Naive thymus-derived CD8-positive, alpha-beta T cell (primary cell): ENCODE measurements at regions not wholly inside any gene's neighbourhood (a gene's known extent, or its start where the extent isn't known, plus 50 kb on each side); places are given as distances from the start of the nearest gene placed in this dataset.

Experiments used
- ATAC-seq, 2 donors: fragments of 150-1000 bp; cut with Tn5 transposase in 1 of 2; sonication (Bioruptor Pico), chemical (Tn5 transposase) in 1 of 2; 1 replicate in 1 of 2; 2 replicates in 1 of 2; pipeline ENCODE4 v1.10.0; 2021; ENCODE audit warnings: mild to moderate bottlenecking in 2 of 2, moderate library complexity in 2 of 2
- POLR2A ChIA-PET: fragments of 350-600 bp; sonication (Branson Sonifier 250); formaldehyde crosslinking; loops from one replicate; lab custom pipeline; 2021; ENCODE audit warnings: antibody characterized with exemption; lab: Charles Lee
- DNase-seq, 10 donors: peaks; one replicate each; pipeline versions ENCODE4 v3.0.0 to v3.0.0-alpha.2; 2020 to 2022
- H3K27ac Mint-ChIP-seq, 10 donors: one replicate each; pipeline ENCODE4 v1.8.0; 2020 to 2022; ENCODE audit warnings: mild to moderate bottlenecking in 10 of 10, mixed read lengths in 10 of 10, moderate library complexity in 4 of 10, inconsistent platforms in 1 of 10
- H3K27me3 Mint-ChIP-seq, 5 donors: one replicate each; pipeline ENCODE4 v1.8.0; 2021 to 2022; ENCODE audit warnings: mixed read lengths in 5 of 5
- H3K36me3 Mint-ChIP-seq, 3 donors: one replicate each; pipeline ENCODE4 v1.8.0; 2020 to 2022; ENCODE audit warnings: mixed read lengths in 3 of 3, mild to moderate bottlenecking in 2 of 3, inconsistent platforms in 1 of 3
- H3K4me1 Mint-ChIP-seq, 4 donors: one replicate each; pipeline ENCODE4 v1.8.0; 2021 to 2022; ENCODE audit warnings: mixed read lengths in 4 of 4
- H3K4me3 Mint-ChIP-seq, 10 donors: one replicate each; pipeline ENCODE4 v1.8.0; 2020 to 2022; ENCODE audit warnings: mild to moderate bottlenecking in 10 of 10, mixed read lengths in 10 of 10, moderate library complexity in 6 of 10, inconsistent platforms in 1 of 10
- H3K9me3 Mint-ChIP-seq, 9 donors: one replicate each; pipeline ENCODE4 v1.8.0; 2020 to 2022; ENCODE audit warnings: mixed read lengths in 9 of 9, mild to moderate bottlenecking in 3 of 9, inconsistent platforms in 1 of 9, moderate library complexity in 1 of 9

DNA sequence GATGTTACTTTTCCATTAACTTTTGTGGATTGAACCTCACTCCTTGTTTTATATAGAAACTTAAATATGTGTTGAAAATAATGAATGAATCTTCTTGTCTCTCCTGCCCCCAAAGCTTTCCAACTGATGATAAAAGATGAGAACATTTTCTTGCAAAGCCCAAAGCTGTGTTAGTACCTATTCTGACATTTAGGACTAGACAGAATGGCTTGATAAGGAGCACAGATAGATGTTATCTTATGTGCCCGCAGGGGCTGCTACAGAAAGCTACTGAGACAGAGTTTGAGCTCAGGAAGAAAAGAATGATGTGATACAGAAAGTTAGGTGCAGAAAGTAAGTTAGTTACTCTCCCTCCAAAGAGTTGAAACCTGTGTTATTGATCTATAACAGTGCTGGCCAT lies 109.4 kb upstream of the ATP11B start:
- Mint-ChIP-seq H3K27me3 (peaks cover 13 to 39% (median 30%) of the 10 kb centered on the region in 5 donors), H3K9me3 (no peaks in the 10 kb centered on the region), H3K4me1 (peaks cover 5 to 10% (median 7%) of the 10 kb centered on the region in 4 donors), H3K27ac (no peak overlapping the region), H3K4me3 (peak overlapping the region in 7 of 10 donors; percentile 72 to 88 (median 77)), H3K36me3 (no peaks in the 10 kb centered on the region)
- DNase-seq (peak in 1 of 10 donors; percentile 8), ATAC-seq (no peak)
- POLR2A ChIA-PET: no interaction called here

- POLR2A ChIA-PET: no interaction called here
- DNase-seq (no peak), ATAC-seq (no peak)
- no peak overlapping the region for H3K27ac Mint-ChIP-seq
- peaks cover 2 to 10% (median 7%) of the 10 kb centered on the region in 4 donors for H3K4me1 Mint-ChIP-seq
- no peaks in the 10 kb centered on the region for H3K36me3 Mint-ChIP-seq
- H3K9me3 Mint-ChIP-seq: no peaks in the 10 kb centered on the region
- H3K27me3 Mint-ChIP-seq: peaks cover 18 to 41% (median 30%) of the 10 kb centered on the region in 5 donors
- no peak overlapping the region for H3K4me3 Mint-ChIP-seq
Measured at GRCh38 chr3:182686033-182686886, 107.0 kb upstream of the ATP11B start.

DNA sequence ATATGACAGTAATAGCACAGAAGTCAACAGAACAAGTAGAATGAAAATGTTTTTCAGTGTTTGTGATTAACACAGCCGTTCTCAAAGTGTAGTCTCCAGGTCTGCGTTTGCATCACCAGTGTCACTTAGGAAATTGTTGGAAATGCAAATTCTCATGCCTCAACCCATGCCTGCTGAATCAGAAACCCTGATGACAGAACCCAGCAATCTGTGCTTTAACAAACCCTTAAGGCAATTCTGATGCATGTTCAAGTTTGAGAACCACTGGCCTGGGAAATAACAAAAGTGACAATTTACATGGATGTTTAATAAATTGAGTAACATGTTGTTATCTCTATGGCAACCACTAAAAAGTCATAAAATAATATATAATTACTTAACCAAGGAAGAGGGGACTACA lies 103.1 kb upstream of the ATP11B start:
- POLR2A ChIA-PET: no interaction called here
- no peaks in the 10 kb centered on the region for H3K4me1 Mint-ChIP-seq
- ATAC-seq: no peak
- H3K27ac Mint-ChIP-seq: no peak overlapping the region
- DNase-seq: no peak
- H3K27me3 Mint-ChIP-seq: peaks cover 8 to 27% (median 21%) of the 10 kb centered on the region in 5 donors
- no peaks in the 10 kb centered on the region for H3K36me3 Mint-ChIP-seq
- H3K4me3 Mint-ChIP-seq: no peak overlapping the region
- H3K9me3 Mint-ChIP-seq: no peaks in the 10 kb centered on the region

GRCh38 chr3:182692021-182692420 lies 101.3 kb upstream of the ATP11B start:
- no peak overlapping the region for H3K27ac Mint-ChIP-seq
- ATAC-seq: no peak
- no peaks in the 10 kb centered on the region for H3K36me3 Mint-ChIP-seq
- DNase-seq: no peak
- H3K4me3 Mint-ChIP-seq: no peak overlapping the region
- peaks cover 3 to 17% (median 5%) of the 10 kb centered on the region in 5 donors for H3K27me3 Mint-ChIP-seq
- POLR2A ChIA-PET: no interaction called here
- H3K4me1 Mint-ChIP-seq: no peaks in the 10 kb centered on the region
- no peaks in the 10 kb centered on the region for H3K9me3 Mint-ChIP-seq

DNA sequence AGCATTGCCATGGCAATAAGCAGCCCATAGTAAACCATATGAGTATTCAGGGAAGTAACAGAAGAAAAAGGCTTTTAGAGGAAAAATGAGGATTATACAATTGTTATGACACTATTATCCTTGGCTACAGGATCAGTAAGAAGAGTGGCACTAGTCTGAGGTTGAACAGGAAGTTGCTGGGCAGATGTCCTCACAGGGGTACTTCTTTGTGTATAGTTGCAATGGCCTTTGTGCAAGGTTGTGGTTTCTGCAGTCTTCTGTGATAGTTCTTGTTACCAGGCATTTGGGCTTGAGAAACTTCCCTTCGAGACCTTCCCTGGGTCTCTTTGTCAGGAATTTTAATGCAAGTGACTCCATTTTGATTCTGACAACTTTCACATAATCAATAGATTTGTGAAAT lies 100.6 kb upstream of the ATP11B start:
- H3K27me3 Mint-ChIP-seq: peaks cover 0 to 12% (median 5%) of the 10 kb centered on the region in 5 donors
- H3K36me3 Mint-ChIP-seq: no peaks in the 10 kb centered on the region
- H3K4me3 Mint-ChIP-seq: no peak overlapping the region
- no peak overlapping the region for H3K27ac Mint-ChIP-seq
- POLR2A ChIA-PET: no interaction called here
- ATAC-seq: no peak
- no peak for DNase-seq
- H3K4me1 Mint-ChIP-seq: no peaks in the 10 kb centered on the region
- H3K9me3 Mint-ChIP-seq: no peaks in the 10 kb centered on the region

DNA sequence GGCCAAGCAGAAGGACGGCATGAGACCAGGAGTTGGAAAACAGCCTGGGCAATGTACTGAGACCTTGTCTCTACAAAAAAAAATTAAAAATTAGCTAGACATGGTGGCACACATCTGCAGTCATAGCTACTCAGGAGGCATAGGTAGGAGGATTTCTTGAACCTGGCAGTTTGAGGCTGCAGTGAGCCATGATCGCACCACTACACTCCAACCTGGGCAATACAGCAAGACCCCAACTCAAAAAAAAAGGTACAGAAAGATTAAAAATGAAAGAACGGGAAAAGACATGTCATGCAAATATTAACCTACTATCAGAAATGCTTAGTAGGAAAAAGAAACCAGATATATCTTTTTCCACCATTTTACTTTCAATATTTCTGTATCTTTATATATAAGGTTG lies 99.6 kb upstream of the ATP11B start:
- Mint-ChIP-seq H3K9me3 (no peaks in the 10 kb centered on the region), H3K27ac (no peak overlapping the region), H3K4me3 (no peak overlapping the region), H3K27me3 (peaks cover 0 to 10% (median 3%) of the 10 kb centered on the region in 5 donors), H3K4me1 (no peaks in the 10 kb centered on the region), H3K36me3 (no peaks in the 10 kb centered on the region)
- DNase-seq: no peak
- ATAC-seq: no peak
- POLR2A ChIA-PET: no interaction called here

DNA sequence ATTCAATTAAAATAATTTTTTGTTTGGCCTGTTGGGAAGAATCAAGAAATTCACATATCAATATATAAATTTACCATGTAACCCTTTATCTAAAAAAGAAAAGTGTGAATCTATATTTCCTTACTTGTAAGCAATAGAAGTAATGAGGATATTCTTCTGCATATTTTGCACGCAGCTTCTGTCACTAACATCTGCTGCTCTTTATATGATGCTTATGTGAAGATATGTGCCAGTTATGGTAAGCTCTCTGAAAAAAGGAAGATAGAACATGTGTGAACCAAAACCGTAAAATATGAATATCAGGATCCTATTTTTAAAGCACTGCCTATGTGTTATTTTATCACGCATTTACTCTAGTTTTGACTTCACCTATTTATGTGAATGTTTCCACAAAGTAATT lies 96.4 kb upstream of the ATP11B start:
- DNase-seq (no peak), ATAC-seq (no peak)
- no peaks in the 10 kb centered on the region for H3K36me3 Mint-ChIP-seq
- no peaks in the 10 kb centered on the region for H3K4me1 Mint-ChIP-seq
- POLR2A ChIA-PET: no interaction called here
- H3K9me3 Mint-ChIP-seq: no peaks in the 10 kb centered on the region
- no peak overlapping the region for H3K4me3 Mint-ChIP-seq
- peaks cover 0 to 5% (median 0%) of the 10 kb centered on the region in 5 donors for H3K27me3 Mint-ChIP-seq
- no peak overlapping the region for H3K27ac Mint-ChIP-seq

GRCh38 chr3:182697345-182697919 lies 95.9 kb upstream of the ATP11B start:
- POLR2A ChIA-PET: no interaction called here
- H3K4me3 Mint-ChIP-seq: no peak overlapping the region
- ATAC-seq (no peak), DNase-seq (no peak)
- H3K27ac Mint-ChIP-seq: no peak overlapping the region
- H3K36me3 Mint-ChIP-seq: no peaks in the 10 kb centered on the region
- H3K9me3 Mint-ChIP-seq: no peaks in the 10 kb centered on the region
- no peaks in the 10 kb centered on the region for H3K4me1 Mint-ChIP-seq
- H3K27me3 Mint-ChIP-seq: peaks cover 0 to 5% (median 0%) of the 10 kb centered on the region in 5 donors

- Mint-ChIP-seq H3K27me3 (peaks cover 0 to 8% (median 0%) of the 10 kb centered on the region in 5 donors), H3K4me3 (no peak overlapping the region), H3K27ac (no peak overlapping the region), H3K9me3 (no peaks in the 10 kb centered on the region), H3K36me3 (no peaks in the 10 kb centered on the region), H3K4me1 (no peaks in the 10 kb centered on the region)
- DNase-seq (no peak), ATAC-seq (no peak)
- POLR2A ChIA-PET: no interaction called here
Measured at GRCh38 chr3:182698078-182698477, 95.2 kb upstream of the ATP11B start.

DNA sequence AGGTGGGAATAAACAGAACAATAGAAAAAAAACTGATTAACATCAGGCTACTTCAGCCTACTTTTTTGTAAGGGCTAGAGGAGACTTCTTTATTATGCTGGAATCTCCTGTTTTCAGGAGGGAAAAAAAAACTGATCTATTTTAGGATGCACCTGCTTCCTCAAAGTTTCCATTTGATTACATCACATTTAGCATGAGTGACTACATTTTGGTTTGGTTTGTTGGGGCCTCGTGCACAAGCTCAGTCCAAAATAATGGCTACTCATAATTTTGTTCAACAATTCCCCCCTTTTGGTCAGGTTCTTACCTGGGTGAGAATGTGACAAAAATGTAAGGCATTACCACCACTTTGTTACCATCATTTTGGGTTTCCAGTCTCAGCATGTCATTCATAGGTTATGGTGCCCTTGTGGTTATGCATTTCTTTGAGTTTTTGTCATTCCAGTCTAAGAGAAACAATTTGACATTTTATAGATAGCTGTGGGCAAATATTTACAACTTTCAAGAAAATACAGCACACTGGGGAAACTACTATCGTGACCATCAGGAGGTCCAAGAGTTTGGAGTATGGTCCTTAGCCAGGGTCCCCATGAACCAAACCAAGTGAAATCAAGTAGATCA lies 93.6 kb upstream of the ATP11B start:
- POLR2A ChIA-PET: no interaction called here

DNA sequence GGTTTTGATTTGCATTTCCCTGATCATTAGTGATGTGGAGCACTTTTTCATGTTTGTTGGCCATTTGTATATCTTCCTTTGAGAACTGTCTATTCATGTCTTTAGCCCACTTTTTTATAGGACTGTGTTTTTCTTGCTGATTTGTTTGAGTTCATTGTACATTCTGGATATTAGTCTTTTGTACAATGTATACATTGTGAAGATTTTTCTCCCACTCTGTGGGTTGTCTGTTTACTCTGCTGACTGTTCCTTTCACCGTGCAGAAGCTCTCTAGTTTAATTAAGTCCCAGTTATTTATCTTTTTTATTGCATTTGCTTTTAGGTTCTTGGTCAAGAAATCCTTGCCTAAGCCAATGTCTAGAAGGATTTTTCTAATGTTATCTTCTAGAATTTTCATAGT lies 91.1 kb upstream of the ATP11B start:
- ATAC-seq (no peak), DNase-seq (no peak)
- no peaks in the 10 kb centered on the region for H3K9me3 Mint-ChIP-seq
- H3K27me3 Mint-ChIP-seq: peaks cover 6 to 19% (median 15%) of the 10 kb centered on the region in 5 donors
- POLR2A ChIA-PET: no interaction called here
- H3K4me1 Mint-ChIP-seq: no peaks in the 10 kb centered on the region
- no peak overlapping the region for H3K4me3 Mint-ChIP-seq
- no peaks in the 10 kb centered on the region for H3K36me3 Mint-ChIP-seq
- no peak overlapping the region for H3K27ac Mint-ChIP-seq

More for the DNA sequence above, 93.6 kb upstream of the ATP11B start:
- no peaks in the 10 kb centered on the region for H3K36me3 Mint-ChIP-seq
- DNase-seq (no peak), ATAC-seq (no peak)
- no peaks in the 10 kb centered on the region for H3K4me1 Mint-ChIP-seq
- no peak overlapping the region for H3K4me3 Mint-ChIP-seq
- no peaks in the 10 kb centered on the region for H3K9me3 Mint-ChIP-seq
- no peak overlapping the region for H3K27ac Mint-ChIP-seq
- peaks cover 0 to 11% (median 9%) of the 10 kb centered on the region in 5 donors for H3K27me3 Mint-ChIP-seq

DNA sequence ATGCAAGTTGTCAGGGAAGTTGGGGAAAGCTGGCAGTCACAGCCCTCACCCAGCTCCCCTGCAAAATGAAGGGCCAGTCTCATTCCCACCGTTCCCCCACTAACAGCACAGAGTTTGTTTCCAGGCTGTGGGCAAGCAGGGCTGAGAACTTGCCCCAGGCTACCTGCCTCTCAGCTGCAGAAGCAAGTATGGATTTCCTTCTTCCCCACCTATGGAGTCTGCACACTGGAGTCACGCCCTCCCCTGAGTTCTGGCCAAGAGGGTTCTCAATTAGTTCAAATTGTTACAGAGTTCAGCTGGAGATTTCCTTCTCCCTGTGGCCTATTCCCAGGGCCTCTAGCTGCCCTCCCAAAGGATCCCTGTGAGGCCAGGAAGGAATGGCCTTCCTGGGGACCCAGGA lies 90.1 kb upstream of the ATP11B start:
- ATAC-seq (no peak), DNase-seq (no peak)
- H3K27me3 Mint-ChIP-seq: peaks cover 6 to 19% (median 15%) of the 10 kb centered on the region in 5 donors
- no peaks in the 10 kb centered on the region for H3K9me3 Mint-ChIP-seq
- H3K4me3 Mint-ChIP-seq: no peak overlapping the region
- POLR2A ChIA-PET: no interaction called here
- H3K27ac Mint-ChIP-seq: peak overlapping the region in 1 of 10 donors; percentile 51
- no peaks in the 10 kb centered on the region for H3K36me3 Mint-ChIP-seq
- no peaks in the 10 kb centered on the region for H3K4me1 Mint-ChIP-seq

DNA sequence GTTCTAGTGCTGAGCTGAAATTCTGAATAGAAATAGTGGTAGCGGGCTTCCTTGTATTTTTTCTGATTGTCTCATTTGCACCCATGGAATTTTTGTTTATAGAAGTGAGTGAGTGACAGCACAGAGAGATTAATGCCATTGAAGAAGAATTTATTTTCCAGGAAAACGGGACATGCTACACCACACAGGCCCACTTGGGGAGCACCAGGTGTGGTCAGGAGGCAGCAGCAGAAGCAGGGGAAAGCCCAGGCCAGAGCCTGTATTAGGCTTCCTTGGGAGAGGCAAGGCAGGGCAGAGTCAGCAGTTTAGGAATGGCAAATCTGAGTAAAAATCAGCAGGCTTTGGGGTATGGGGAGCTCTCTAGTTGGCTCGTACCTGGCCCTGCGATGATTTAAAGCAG lies 88.4 kb upstream of the ATP11B start:
- Mint-ChIP-seq H3K27me3 (peaks cover 6 to 19% (median 15%) of the 10 kb centered on the region in 5 donors), H3K4me1 (no peaks in the 10 kb centered on the region), H3K36me3 (no peaks in the 10 kb centered on the region), H3K27ac (no peak overlapping the region), H3K9me3 (no peaks in the 10 kb centered on the region), H3K4me3 (no peak overlapping the region)
- POLR2A ChIA-PET: no interaction called here
- DNase-seq (no peak), ATAC-seq (no peak)
